Stimulated activated CD4-positive, alpha-beta T cell treated with anti-CD3 and anti-CD28 coated beads, Interleukin-1b, Interleukin-23, amount 100 ng/mL, for 24 hours (primary cell): ENCODE measurements at regions not wholly inside any gene's neighbourhood (a gene's known extent, or its start where the extent isn't known, plus 50 kb on each side); places are given as distances from the start of the nearest gene placed in this dataset.
"Not testable (repeated sequence)": the region's sequence is repeated elsewhere in the genome, so short reads cannot be mapped to it uniquely, and the experiment has no call there.

ENCODE experiments used
- DNase-seq, 4 experiments: peaks; one replicate each; pipeline ENCODE4 v3.0.0-alpha.2; 2020; ENCODE audit warnings: low read depth in 4 of 4, low spot score in 1 of 4

GRCh38 chr1:60742339-60742738, 340.0 kb upstream of the NFIA start:
- DNase-seq = no peak

DNA sequence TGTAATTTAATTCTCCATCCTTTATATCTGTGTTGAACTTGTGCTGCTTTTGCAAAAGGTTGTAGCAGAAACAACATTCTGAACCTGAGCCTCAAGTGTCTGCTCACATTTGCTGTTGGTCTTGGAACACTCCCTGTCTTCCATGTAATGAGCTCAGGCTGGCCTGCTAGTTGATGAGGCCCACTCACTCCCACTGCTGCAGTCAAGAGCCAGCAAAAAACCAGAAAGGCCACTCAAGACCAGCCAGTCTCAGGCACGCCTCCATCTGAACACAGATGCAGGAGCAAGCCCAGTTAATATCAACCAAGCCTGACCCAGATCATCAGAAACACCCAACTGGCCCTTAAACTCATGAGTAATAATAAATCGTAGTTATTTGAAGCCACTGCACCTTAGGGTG, 342.2 kb upstream of the NFIA start:
- DNase-seq = no peak

GRCh38 chr1:60739729-60740128, 342.6 kb upstream of the NFIA start:
- no peak for DNase-seq

GRCh38 chr1:60732977-60733401, 349.4 kb upstream of the NFIA start:
- no peak for DNase-seq

GRCh38 chr1:60731321-60731720, 351.0 kb upstream of the NFIA start:
- no peak for DNase-seq

GRCh38 chr1:60727552-60727951, 354.8 kb upstream of the NFIA start:
- no peak for DNase-seq

DNA sequence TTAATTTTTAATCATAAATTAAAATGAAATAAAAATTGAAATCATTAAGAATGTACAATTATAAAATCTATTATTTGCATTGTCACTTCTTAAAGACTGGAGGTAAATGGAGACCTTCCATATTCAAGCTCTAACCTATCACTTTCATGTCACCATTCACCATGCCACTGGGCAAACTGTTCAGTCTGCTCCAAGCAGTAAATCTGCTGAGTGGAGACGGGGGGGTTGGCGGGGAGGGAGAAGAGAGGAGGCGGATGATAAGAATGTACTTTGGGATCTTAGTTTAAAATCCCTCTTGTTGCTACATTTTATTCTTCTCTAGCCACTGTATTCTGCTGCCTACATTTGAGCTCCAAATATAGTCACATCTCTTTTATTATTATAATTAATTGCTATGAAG, 365.9 kb upstream of the NFIA start:
- no peak for DNase-seq

- no peak for DNase-seq
Observed at GRCh38 chr1:60715970-60716369, 366.4 kb upstream of the NFIA start.

DNA sequence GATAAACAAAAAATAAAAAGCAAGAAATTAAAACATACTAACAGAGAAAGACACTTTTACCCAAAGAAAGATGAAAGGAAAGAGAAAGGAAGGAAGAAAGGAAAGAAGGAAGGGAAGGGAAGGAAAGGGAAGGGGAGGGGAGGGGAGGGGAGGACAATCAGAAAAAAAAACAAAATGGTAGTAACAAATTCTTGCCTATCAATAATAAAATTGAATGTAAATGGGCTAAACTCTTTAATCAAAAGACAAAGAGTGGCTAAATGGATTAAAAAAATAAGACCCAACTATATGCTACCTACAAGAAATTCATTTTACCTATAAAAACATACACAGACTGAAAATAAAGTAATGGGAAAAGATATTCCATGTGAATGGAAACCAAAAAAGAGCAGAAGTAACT, 372.9 kb upstream of the NFIA start:
- DNase-seq = no peak

- no peak for DNase-seq
Observed at GRCh38 chr1:60705026-60705425, 377.3 kb upstream of the NFIA start.

- no peak for DNase-seq
Observed at GRCh38 chr1:60703155-60703554, 379.2 kb upstream of the NFIA start.

- no peak for DNase-seq
Observed at GRCh38 chr1:60699325-60699724, 383.0 kb upstream of the NFIA start.

DNA sequence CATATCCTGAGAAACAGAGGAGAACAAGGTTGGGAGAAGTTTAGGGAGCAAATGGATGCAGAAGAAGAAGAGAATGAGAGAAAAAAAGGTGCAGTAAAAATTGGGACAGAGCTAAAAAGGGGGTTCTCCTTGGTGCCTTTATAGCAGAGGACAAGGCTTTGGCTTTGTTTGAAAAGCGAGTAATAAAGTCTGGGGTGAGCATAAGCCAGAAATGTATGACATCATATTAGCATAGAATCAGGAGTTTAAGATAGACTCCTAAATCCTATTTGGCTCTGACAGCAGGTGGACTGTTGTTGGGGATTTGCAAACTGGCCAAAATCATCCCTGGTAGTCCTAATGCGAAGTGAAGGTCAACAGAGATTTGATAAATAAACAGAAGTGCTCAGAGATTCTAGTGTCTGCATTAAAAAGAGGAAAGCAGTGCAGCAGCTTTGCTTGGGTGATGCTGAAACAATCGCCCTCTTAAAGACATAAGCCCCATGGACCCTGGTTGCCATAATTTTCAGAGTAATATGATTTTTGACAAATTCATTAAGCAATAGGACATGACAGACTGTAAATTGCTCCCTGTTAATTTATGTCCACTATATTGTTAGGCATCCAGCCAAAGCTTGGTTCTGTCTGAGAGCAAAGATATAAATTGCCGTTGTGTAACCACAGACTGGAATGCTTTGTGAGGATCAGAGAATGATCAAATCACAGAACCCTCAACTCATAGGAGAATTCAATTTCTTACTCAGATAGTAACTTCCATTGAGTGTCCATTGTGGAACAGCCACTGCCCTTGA, 385.0 kb upstream of the NFIA start:
- DNase-seq = no peak

DNA sequence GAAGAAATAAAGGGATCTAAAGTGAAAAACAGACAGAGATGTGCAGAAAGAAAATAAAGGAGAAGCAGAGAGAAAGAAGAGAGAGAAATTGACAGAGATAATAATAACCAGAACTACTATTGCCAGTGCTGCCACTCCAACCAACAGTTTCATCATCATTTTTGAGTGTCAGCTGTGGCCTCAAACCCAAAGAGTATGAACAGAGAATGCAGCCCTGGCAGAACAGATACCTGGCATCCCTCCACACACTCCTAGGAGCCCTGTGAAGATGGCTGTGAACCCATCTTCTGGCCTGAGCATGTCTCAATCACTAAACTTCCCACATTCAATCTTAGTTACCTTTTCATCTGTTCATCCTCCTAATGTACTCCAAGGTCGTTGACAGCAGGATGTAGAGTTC, 385.8 kb upstream of the NFIA start:
- DNase-seq = no peak

- DNase-seq = no peak
Observed at GRCh38 chr1:60695716-60696171, 386.6 kb upstream of the NFIA start.

GRCh38 chr1:60694980-60695379, 387.4 kb upstream of the NFIA start:
- no peak for DNase-seq

- DNase-seq = no peak
Observed at GRCh38 chr1:60692031-60692430, 390.3 kb upstream of the NFIA start.

DNA sequence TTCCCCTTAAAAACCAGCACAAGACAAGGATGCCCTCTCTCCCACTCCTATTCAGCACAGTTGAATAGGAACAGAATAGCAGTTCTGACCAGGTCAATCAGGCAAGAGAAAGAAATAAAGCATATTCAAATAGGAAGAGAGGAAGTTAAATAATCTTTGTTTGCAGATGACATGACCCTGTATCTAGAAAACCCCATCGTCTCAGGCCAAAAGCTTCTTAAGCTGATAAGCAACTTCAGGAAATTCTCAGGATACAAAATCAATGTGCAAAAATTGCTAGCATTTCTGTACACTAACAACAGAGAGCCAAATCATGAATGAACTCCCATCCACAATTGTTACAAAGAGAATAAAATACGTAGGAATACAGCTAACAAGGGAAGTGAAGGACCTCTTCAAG, 394.1 kb upstream of the NFIA start:
- not testable (repeated sequence) for DNase-seq

GRCh38 chr1:60681095-60681860, 401.1 kb upstream of the NFIA start:
- no peak for DNase-seq

GRCh38 chr1:60679524-60680375, 402.6 kb upstream of the NFIA start:
- DNase-seq = no peak

GRCh38 chr1:60678802-60679201, 403.6 kb upstream of the NFIA start:
- no peak for DNase-seq

DNA sequence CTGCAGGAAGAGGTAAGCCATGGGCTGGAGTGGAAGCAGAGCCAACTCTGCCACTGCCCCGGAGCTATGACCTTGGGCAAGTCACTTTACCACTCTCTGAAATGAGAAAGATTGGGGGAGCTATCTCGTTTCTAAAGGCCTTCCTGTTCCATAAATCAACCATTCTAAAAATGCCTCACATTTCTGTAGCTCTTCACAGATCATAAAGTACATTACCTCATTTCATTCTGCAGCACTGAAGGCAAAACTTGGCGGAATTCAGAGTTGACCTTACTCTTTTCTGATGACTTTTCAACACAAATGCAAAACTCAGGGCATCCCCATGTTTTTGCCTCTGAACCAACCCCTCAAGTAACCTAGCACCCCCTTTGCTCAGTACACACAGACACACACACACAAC, 404.0 kb upstream of the NFIA start:
- no peak for DNase-seq
